A549 (cell line): ENCODE measurements at regions not wholly inside any gene's neighbourhood (a gene's known extent, or its start where the extent isn't known, plus 50 kb on each side); places are given as distances from the start of the nearest gene placed in this dataset.
A peak's percentile ranks its signal among the peaks of the same experiment; 100 is the strongest.
"Not testable (repeated sequence)": the region's sequence is repeated elsewhere in the genome, so short reads cannot be mapped to it uniquely, and the experiment has no call there.

Experiments
- ATAC-seq, 2 experiments: fragments of 200-7000 bp in 1 of 2; fragments of >200 bp in 1 of 2; cut with Nextera tagmentation in 1 of 2; cut with Tn5 transposase in 1 of 2; 3 replicates each; pipeline versions ENCODE4 v1.8.0 to v1.9.1; 2018 to 2020; ENCODE audit warnings: mild to moderate bottlenecking in 1 of 2, moderate library complexity in 1 of 2
- CTCF ChIA-PET: fragments of 300-600 bp; sonication (Branson Sonifier 250); formaldehyde crosslinking; extraction: SDS; loops from one replicate; lab custom pipeline; 2021; ENCODE audit warnings: antibody characterized with exemption, inconsistent platforms; lab: Yijun Ruan, JAX
- POLR2A ChIA-PET: fragments of 350-600 bp; formaldehyde crosslinking; extraction: SDS; loops from one replicate; lab custom pipeline; 2021; ENCODE audit warnings: antibody characterized with exemption, inconsistent platforms; lab: Yijun Ruan, JAX
- DNase-seq, 2 experiments: peaks; one replicate each; pipeline versions ENCODE4 v3.0.0 to v3.0.0-alpha.2; 2011 to 2016; ENCODE audit warnings: low read depth in 1 of 2, low spot score in 1 of 2
- FAIRE-seq: peaks from 2 replicates; lab custom pipeline; 2011; peaks lifted over from hg19 to GRCh38; lab: Jason Lieb, UNC
- H3K27ac ChIP-seq, 2 experiments: fragments of >200 bp; sonication (Bioruptor Twin); formaldehyde crosslinking; 3 replicates each; pipeline ENCODE4 v1.5.1; 2016 to 2017
- H3K4me1 ChIP-seq: fragments of >200 bp; sonication (Bioruptor Twin); formaldehyde crosslinking; 3 replicates; pipeline ENCODE4 v1.6.1; 2016
- H3K4me2 ChIP-seq: fragments of >200 bp; sonication (Bioruptor Twin); formaldehyde crosslinking; 3 replicates; pipeline ENCODE4 v1.6.1; 2016
- H3K4me3 ChIP-seq: fragments of >200 bp; sonication (Bioruptor Twin); formaldehyde crosslinking; 3 replicates; pipeline ENCODE4 v1.5.1; 2016
- H3K9me3 ChIP-seq: fragments of >200 bp; sonication (Bioruptor Twin); formaldehyde crosslinking; 3 replicates; pipeline ENCODE4 v1.6.1; 2016
- BHLHE40 ChIP-seq: IDR thresholded peaks from 2 replicates; pipeline ENCODE4 v1.6.1; 2012; ENCODE audit warnings: low read depth, low read length, inconsistent platforms
- CBX2 ChIP-seq: fragments of 200-600 bp; sonication (generic); IDR thresholded peaks from 2 replicates; pipeline ENCODE4 v1.6.1; 2016; ENCODE audit warnings: low read depth, mild to moderate bottlenecking, borderline replicate concordance
- CBX8 ChIP-seq: fragments of 200-600 bp; sonication (generic); IDR thresholded peaks from 2 replicates; pipeline ENCODE4 v1.6.1; 2016
- CHD2 ChIP-seq: fragments of 150-350 bp; IDR thresholded peaks from 2 replicates; pipeline ENCODE4 v1.6.1; 2014; ENCODE audit warnings: low read length; ENCODE audit not compliant: partially characterized antibody
- EHF ChIP-seq: fragments of 250-450 bp; sonication (Bioruptor Pico); IDR thresholded peaks from 2 replicates; pipeline ENCODE4 v1.5.0; 2020; ENCODE audit warnings: mild to moderate bottlenecking
- EP300 ChIP-seq, 2 experiments: fragments of >200 bp; sonication (Bioruptor Twin); formaldehyde crosslinking; IDR thresholded peaks; 2 replicates in 1 of 2; 3 replicates in 1 of 2; pipeline ENCODE4 v1.6.1; 2016 to 2017
- FOSB ChIP-seq: fragments of 250-450 bp; sonication (Bioruptor Pico); IDR thresholded peaks from 2 replicates; pipeline ENCODE4 v1.5.0; 2020; ENCODE audit warnings: mild to moderate bottlenecking, moderate library complexity
- FOSL2 ChIP-seq, 2 experiments: fragments of 450-650 bp in 1 of 2; fragments of >200 bp in 1 of 2; sonication (Bioruptor Twin) in 1 of 2; formaldehyde crosslinking; IDR thresholded peaks; 2 replicates each; pipeline versions ENCODE4 v1.5.0 to v1.6.1; 2016 to 2020; ENCODE audit warnings: mild to moderate bottlenecking in 1 of 2, moderate library complexity in 1 of 2
- HDAC2 ChIP-seq: fragments of 200-600 bp; sonication (generic); IDR thresholded peaks from 2 replicates; pipeline ENCODE4 v1.6.1; 2016
- HOXB5 ChIP-seq: fragments of 250-450 bp; sonication (Bioruptor Pico); IDR thresholded peaks from 2 replicates; pipeline ENCODE4 v1.5.0; 2020; ENCODE audit warnings: mild to moderate bottlenecking, moderate library complexity
- JUN ChIP-seq, 2 experiments: fragments of >200 bp; sonication (Bioruptor Twin); formaldehyde crosslinking; IDR thresholded peaks; 2 replicates in 1 of 2; 3 replicates in 1 of 2; pipeline ENCODE4 v1.6.1; 2016 to 2017
- JUNB ChIP-seq: fragments of >200 bp; sonication (Bioruptor Twin); formaldehyde crosslinking; IDR thresholded peaks from 2 replicates; pipeline ENCODE4 v1.6.1; 2016
- KDM1A ChIP-seq: fragments of 200-600 bp; sonication (generic); IDR thresholded peaks from 2 replicates; pipeline ENCODE4 v1.6.1; 2016; ENCODE audit warnings: low read depth, mild to moderate bottlenecking
- KDM5A ChIP-seq: fragments of 200-600 bp; sonication (generic); IDR thresholded peaks from 2 replicates; pipeline ENCODE4 v1.6.1; 2016; ENCODE audit warnings: antibody characterized with exemption, mild to moderate bottlenecking
- MAFK ChIP-seq: fragments of 450-650 bp; IDR thresholded peaks from 2 replicates; pipeline ENCODE4 v1.6.1; 2014; ENCODE audit not compliant: partially characterized antibody
- MYC ChIP-seq: IDR thresholded peaks from 2 replicates; pipeline ENCODE4 v1.6.1; 2012; ENCODE audit warnings: mild to moderate bottlenecking, inconsistent platforms, low read length, improper control_type of control experiment, borderline replicate concordance
- NPAS2 ChIP-seq: fragments of 250-450 bp; sonication (Bioruptor Pico); IDR thresholded peaks from 2 replicates; pipeline ENCODE4 v1.8.0; 2022; ENCODE audit warnings: mild to moderate bottlenecking, moderate library complexity, borderline replicate concordance
- POLR2A ChIP-seq: IDR thresholded peaks from 2 replicates; pipeline ENCODE4 v1.6.1; 2012; ENCODE audit warnings: mild to moderate bottlenecking, low read length
- RAD21 ChIP-seq, 2 experiments: fragments of >200 bp in 1 of 2; sonication (Bioruptor Twin) in 1 of 2; formaldehyde crosslinking in 1 of 2; IDR thresholded peaks in 1 of 2; conservative IDR thresholded peaks in 1 of 2; 2 replicates in 1 of 2; 3 replicates in 1 of 2; pipeline ENCODE4 v1.6.1; 2012 to 2018; ENCODE audit warnings: inconsistent platforms in 1 of 2
- RARB ChIP-seq: fragments of 250-450 bp; sonication (Bioruptor Pico); IDR thresholded peaks from 2 replicates; pipeline ENCODE4 v1.8.0; 2021; ENCODE audit warnings: mild to moderate bottlenecking, moderate library complexity
- RFX5 ChIP-seq: fragments of 450-650 bp; IDR thresholded peaks from 2 replicates; pipeline ENCODE4 v1.7.1; 2014; ENCODE audit warnings: antibody characterized with exemption, mild to moderate bottlenecking, moderate library complexity
- SMC3 ChIP-seq: fragments of >200 bp; sonication (Bioruptor Twin); formaldehyde crosslinking; IDR thresholded peaks from 3 replicates; pipeline ENCODE4 v1.6.1; 2018; ENCODE audit warnings: inconsistent platforms
- SREBF2 ChIP-seq: fragments of 450-650 bp; IDR thresholded peaks from 2 replicates; pipeline ENCODE4 v1.6.1; 2014; ENCODE audit warnings: mild to moderate bottlenecking, moderate library complexity
- TFCP2L1 ChIP-seq: fragments of 250-450 bp; sonication (Bioruptor Pico); IDR thresholded peaks from 2 replicates; pipeline ENCODE4 v1.5.0; 2021; ENCODE audit warnings: mild to moderate bottlenecking
- ZC3H11A ChIP-seq: fragments of 450-650 bp; IDR thresholded peaks from 2 replicates; pipeline ENCODE4 v1.6.1; 2014; ENCODE audit warnings: antibody characterized with exemption, mild to moderate bottlenecking
- ZFP36 ChIP-seq: fragments of 450-650 bp; IDR thresholded peaks from 2 replicates; pipeline ENCODE4 v1.6.1; 2014; ENCODE audit warnings: borderline replicate concordance; ENCODE audit not compliant: partially characterized antibody
- ZNF302 ChIP-seq: fragments of 250-450 bp; sonication (Bioruptor Pico); IDR thresholded peaks from 2 replicates; pipeline ENCODE4 v1.9.0; 2021; ENCODE audit warnings: inconsistent platforms, mild to moderate bottlenecking, moderate library complexity
- WGBS: methylation state at CpG from one replicate; pipeline ENCODE4 v1.1.6; 2017; ENCODE audit errors: missing lambda C conversion rate; 5-methylcytosine and 5-hydroxymethylcytosine counted together
- TF ChIP-seq, protein P1 (sequence below): fragments of 450-650 bp; IDR thresholded peaks from 2 replicates; pipeline ENCODE4 v1.6.1; 2014; ENCODE audit warnings: antibody characterized with exemption
- TF ChIP-seq, protein P2 (sequence below): IDR thresholded peaks from 2 replicates; pipeline ENCODE4 v1.6.1; 2012
- TF ChIP-seq, protein P3 (sequence below): IDR thresholded peaks from 2 replicates; pipeline ENCODE4 v1.6.1; 2012; ENCODE audit warnings: low read depth, borderline replicate concordance

DNA sequence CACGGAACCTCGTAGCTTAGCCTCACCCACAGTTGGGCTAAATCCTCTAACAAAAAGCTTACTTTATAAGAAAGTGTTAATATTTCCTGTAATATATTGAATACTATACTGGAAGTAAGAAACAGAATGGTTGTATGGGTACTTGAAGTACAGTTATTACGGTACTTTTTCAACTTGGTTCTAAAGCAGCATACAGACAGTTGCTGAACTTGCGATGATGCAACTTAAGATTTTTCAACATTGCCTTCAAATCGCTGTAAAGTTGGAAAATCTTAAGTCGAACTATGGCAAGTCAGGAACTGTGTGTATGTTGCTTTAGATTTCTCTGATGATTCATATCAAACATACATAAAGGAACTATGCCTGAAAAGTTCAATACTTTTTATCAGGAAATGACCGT is 204.4 kb upstream of the C2CD4B start:
- DNase-seq (no peak), FAIRE-seq (peak; percentile 86)
- H3K27ac ChIP-seq: no peak overlapping the region
- H3K4me2 ChIP-seq: no peak overlapping the region
- no peaks in the 10 kb centered on the region for H3K4me1 ChIP-seq
- POLR2A ChIA-PET: no interaction called here
- no peak overlapping the region for H3K4me3 ChIP-seq
- H3K9me3 ChIP-seq: no peaks in the 10 kb centered on the region
- TF ChIP-seq, protein P1, sequence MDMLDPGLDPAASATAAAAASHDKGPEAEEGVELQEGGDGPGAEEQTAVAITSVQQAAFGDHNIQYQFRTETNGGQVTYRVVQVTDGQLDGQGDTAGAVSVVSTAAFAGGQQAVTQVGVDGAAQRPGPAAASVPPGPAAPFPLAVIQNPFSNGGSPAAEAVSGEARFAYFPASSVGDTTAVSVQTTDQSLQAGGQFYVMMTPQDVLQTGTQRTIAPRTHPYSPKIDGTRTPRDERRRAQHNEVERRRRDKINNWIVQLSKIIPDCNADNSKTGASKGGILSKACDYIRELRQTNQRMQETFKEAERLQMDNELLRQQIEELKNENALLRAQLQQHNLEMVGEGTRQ: no peak
- TF ChIP-seq CBX8 (no peak), MYC (no peak), CBX2 (no peak), ZNF302 (no peak), HDAC2 (no peak), TFCP2L1 (CRISPR knock-in tag) (no peak), HOXB5 (CRISPR knock-in tag) (no peak), KDM1A (no peak), EP300 (IDR thresholded peaks at IDR 0.05) (no peak), EHF (CRISPR knock-in tag) (no peak), RFX5 (no peak), MAFK (no peak), FOSB (CRISPR knock-in tag) (no peak), NPAS2 (CRISPR knock-in tag) (no peak), JUN (IDR thresholded peaks at IDR 0.05) (no peak)
- TF ChIP-seq, protein P2, sequence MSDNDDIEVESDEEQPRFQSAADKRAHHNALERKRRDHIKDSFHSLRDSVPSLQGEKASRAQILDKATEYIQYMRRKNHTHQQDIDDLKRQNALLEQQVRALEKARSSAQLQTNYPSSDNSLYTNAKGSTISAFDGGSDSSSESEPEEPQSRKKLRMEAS: no peak
- TF ChIP-seq, all 56 proteins: peak for 0
- 43% methylated on average over 7 of the region's 7 CpGs for WGBS
- CTCF ChIA-PET: interaction anchor here (0.8 to 1.4 kb wide), 3 partner anchors 10 to 309 kb away, joined by 3 to 8 read pairs (median 3); partner anchors contain the start of gene VPS13C
- ATAC-seq: no peak

DNA sequence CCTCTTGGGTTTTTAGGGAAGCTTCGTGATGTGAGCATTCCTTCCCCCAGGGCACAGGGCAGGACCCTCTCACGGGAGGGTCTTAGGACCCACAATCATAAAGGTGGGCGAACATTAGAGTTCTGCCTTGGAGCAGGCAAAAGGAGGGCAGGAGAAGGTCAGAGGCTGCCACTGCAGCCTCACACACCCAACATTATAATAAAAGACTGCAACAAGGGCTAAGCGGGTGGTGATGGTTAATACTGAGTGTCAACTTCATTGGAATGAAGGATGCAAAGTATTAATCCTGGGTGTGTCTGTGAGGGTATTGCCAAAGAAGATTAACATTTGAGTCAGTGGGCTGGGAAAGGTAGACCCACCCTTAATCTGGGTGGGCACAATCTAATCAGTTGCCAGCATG is 206.6 kb upstream of the C2CD4B start:
- H3K27ac ChIP-seq, H3K4me3 ChIP-seq, H3K9me3 ChIP-seq, DNase-seq, FAIRE-seq, H3K4me1 ChIP-seq, ATAC-seq, POLR2A ChIA-PET, H3K4me2 ChIP-seq: not testable (repeated sequence)
- 36% methylated on average over 4 of the region's 4 CpGs for WGBS
- CTCF ChIA-PET: interaction anchor here (1.1 kb wide), 1 partner anchor 15 kb away, joined by 3 read pairs; no protein-coding TSS in a partner anchor

DNA sequence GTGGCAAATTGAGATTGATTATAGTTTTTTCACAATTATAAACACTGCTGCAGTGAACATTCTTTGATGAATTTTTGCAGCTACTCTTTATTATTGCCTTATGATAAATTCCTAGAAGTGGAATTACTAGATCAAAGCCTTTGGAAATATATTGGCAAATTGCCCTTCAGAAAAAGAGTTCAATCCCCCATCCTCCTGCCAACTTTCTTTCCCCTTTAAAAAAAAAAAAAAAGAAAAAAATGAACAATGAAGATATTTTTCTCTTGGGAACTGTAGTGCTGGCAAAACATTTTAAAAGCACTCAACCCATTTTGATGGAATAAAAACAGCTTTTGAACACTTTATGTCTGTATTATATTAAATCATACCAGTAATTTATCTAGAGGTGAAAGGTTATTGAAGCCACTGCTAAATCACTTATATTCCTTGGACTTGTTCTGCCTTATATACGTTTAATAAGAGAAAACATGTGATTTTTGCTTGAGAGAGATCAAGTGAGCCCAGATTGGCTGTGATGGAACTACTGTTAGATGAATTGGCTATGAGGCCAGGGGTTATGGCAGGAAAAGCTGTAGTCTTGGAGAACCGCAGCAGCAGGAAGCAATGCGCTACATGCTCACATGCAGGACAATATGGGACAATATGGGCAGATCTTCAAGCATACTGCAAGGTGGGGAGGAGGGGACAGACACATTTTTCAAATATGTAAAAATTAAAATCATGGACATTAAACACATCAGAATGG is 212.8 kb upstream of the C2CD4B start:
- no peak overlapping the region for H3K27ac ChIP-seq
- H3K9me3 ChIP-seq: no peaks in the 10 kb centered on the region
- no peak for ATAC-seq
- TF ChIP-seq KDM5A: no peak
- ChIA-PET POLR2A (no interaction called here), CTCF (interaction anchor here (0.8 kb wide), 1 partner anchor 11 kb away, joined by 4 read pairs; no protein-coding TSS in a partner anchor)
- H3K4me2 ChIP-seq: no peak overlapping the region
- no peaks in the 10 kb centered on the region for H3K4me1 ChIP-seq
- WGBS: 68% methylated on average over 3 of the region's 3 CpGs
- no peak overlapping the region for H3K4me3 ChIP-seq
- FAIRE-seq: peak; percentile 63
- DNase-seq: no peak

DNA sequence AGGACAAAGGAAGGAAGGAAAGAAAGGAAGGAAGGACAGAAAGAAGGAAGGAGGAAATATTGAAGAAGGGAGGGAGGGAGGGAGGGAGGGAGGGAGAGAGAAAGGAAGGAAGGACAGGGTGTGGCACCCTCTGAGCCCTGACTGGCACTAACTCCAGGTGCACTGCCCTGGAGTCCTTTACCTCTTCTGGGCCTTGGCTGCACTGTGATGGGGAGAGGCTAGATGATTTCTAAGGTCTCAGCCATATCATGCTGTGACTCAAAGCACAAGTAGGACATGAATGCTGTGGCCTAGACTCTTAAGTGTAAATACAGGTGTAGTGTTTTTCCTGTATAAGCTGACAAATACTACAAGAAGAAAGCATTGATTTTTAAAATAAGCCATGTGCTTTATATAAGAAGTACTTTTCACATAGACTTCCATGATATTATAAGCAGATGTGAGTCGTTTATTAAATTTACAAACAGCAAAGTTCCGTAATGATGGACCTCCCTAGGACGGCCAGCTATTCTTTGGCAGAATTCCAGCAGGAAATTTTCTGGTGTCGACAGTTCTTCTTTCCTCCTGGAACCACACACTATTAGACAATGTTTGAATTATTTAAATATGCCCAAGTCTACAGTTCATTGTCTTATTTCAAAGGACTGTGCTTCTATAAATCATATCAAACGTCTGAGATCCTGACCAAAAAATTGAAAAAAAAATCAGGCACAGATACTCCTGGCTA is 213.8 kb upstream of the C2CD4B start:
- no peak for DNase-seq
- H3K27ac ChIP-seq: no peak overlapping the region
- H3K9me3 ChIP-seq: no peaks in the 10 kb centered on the region
- ATAC-seq: peak in 1 of 2 experiments; percentile 46; a peak in 1 of 6 replicates
- POLR2A ChIA-PET: no interaction called here
- FAIRE-seq: no peak
- WGBS: 42% methylated on average over 5 of the region's 5 CpGs
- CTCF ChIA-PET: interaction anchor here (0.6 kb wide), 1 partner anchor 34 kb away, joined by 3 read pairs; no protein-coding TSS in a partner anchor
- no peaks in the 10 kb centered on the region for H3K4me1 ChIP-seq
- H3K4me3 ChIP-seq: no peak overlapping the region
- no peak overlapping the region for H3K4me2 ChIP-seq
- no peak for TF ChIP-seq HDAC2
- TF ChIP-seq, protein P3, sequence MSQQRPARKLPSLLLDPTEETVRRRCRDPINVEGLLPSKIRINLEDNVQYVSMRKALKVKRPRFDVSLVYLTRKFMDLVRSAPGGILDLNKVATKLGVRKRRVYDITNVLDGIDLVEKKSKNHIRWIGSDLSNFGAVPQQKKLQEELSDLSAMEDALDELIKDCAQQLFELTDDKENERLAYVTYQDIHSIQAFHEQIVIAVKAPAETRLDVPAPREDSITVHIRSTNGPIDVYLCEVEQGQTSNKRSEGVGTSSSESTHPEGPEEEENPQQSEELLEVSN: no peak
- TF ChIP-seq JUNB: no peak
- TF ChIP-seq ZFP36: no peak
- TF ChIP-seq TFCP2L1 (CRISPR knock-in tag): no peak
- TF ChIP-seq, protein P1: no peak
- no peak for TF ChIP-seq ZNF302
- no peak for TF ChIP-seq RARB (CRISPR knock-in tag)
- no peak for TF ChIP-seq FOSL2 (IDR thresholded peaks at IDR 0.05)
- no peak for TF ChIP-seq FOSL2 (CRISPR knock-in tag; IDR thresholded peaks at IDR 0.05)
- no peak for TF ChIP-seq RAD21 (conservative IDR thresholded peaks at IDR 0.05 in 1 of 2, IDR thresholded peaks at IDR 0.05 in 1 of 2)
- no peak for TF ChIP-seq SREBF2
- TF ChIP-seq POLR2A: no peak
- no peak for TF ChIP-seq CHD2
- no peak for TF ChIP-seq ZC3H11A
- TF ChIP-seq BHLHE40: no peak
- no peak for TF ChIP-seq SMC3
